Activated T-cell treated with anti-CD3 and anti-CD28 coated beads for 1 hour (primary cell): ENCODE measurements at regions not wholly inside any gene's neighbourhood (a gene's known extent, or its start where the extent isn't known, plus 50 kb on each side); places are given as distances from the start of the nearest gene placed in this dataset.

Experiments used
- DNase-seq: peaks from one replicate; pipeline ENCODE4 v3.0.0-alpha.2; 2020; ENCODE audit warnings: low read depth

DNA sequence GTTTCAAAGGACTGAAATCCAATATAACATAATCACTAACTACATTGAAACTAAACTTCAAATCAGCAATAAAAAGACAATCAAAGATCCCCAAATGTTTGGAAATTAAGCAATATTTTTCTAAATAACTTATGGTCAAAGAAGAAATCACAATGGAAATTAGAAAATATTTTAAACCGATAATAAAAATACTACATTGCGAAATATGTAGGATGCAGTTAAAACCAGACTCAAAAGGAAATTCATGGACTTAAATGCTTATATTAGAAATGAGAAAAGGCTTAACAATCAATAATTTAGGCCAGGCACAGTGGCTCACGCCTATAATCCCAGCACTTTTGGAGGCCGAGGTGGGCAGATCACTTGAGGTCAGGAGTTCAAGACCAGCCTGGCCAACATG is 79.0 kb upstream of the HAAO start:
- DNase-seq, result no peak

GRCh38 chr2:42868874-42869273 is 76.5 kb upstream of the HAAO start:
- no peak for DNase-seq

GRCh38 chr2:42868096-42868495 is 75.7 kb upstream of the HAAO start:
- DNase-seq, result no peak

GRCh38 chr2:42867093-42868065 is 75.0 kb upstream of the HAAO start:
- no peak for DNase-seq

DNA sequence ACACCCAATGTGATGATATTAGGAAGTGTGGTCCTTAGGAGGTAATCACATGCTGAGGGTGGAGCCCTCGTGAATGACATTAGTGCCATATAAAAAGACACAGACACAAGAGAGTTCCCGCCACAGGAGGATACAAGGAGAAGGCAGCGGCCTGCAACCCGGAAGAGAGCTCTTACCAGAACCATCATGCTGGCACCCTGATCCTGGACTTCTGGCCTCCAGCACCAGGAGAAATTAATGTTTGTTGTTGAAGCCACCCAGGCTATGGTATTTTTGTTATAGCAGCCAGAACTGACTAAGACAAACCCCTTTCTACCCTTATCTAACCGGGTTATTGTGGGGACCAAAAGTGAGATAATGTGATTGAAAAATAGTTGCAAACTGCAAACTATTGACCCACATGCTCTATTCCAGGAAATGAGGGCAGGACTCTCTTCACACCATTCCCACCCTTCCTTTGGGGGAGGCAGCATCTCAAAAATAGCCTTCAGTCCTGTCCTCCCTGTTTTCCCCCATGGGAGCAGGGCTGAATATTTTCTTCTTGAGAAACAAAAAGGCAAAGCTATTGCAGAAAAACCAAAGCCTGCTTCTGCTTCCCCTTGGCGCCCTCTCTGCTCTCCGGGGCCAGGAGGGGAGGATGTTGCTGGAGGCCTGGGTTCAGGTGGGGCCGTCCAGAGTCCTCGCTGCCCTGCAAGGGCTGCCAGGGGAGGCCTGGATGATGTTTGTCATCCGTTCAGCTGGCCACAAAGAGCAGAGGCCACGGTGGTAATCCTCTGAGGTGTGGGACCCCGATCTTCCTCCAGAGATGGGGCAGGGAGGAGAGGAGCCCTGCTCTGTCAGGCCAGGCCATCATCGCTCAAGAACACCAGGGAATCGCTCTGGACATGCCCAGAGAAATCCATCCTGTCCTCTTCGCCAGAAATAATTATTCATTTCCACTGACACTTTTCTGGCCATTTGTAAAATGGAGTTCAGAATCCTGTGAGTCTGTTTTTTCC is 73.8 kb upstream of the HAAO start:
- DNase-seq, result no peak

- DNase-seq, result no peak
These were observed 72.4 kb upstream of the HAAO start for GRCh38 chr2:42864641-42865280.

- DNase-seq, result no peak
These were observed 71.8 kb upstream of the HAAO start for GRCh38 chr2:42864222-42864621.

GRCh38 chr2:42863751-42864150 is 71.4 kb upstream of the HAAO start:
- no peak for DNase-seq

DNA sequence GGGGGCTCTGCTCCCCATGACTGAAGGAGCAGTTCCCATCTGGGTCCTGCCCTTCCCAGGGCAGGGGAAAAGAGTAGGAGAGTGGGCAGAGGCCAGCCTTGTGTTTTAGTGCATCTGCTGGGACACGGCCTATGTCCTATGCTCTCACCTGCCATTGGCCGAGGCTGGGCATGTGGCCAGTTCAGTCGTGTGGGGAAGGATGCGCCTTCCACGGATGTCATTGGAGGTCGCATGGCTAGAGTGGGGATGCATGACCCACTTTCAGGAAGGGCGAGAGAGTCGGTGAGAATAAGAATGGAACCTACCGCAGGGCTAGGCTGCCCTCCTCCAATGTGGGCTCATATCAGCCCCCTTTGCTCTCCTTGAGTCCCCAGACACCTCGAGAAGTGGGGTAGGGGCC is 70.9 kb upstream of the HAAO start:
- no peak for DNase-seq

DNA sequence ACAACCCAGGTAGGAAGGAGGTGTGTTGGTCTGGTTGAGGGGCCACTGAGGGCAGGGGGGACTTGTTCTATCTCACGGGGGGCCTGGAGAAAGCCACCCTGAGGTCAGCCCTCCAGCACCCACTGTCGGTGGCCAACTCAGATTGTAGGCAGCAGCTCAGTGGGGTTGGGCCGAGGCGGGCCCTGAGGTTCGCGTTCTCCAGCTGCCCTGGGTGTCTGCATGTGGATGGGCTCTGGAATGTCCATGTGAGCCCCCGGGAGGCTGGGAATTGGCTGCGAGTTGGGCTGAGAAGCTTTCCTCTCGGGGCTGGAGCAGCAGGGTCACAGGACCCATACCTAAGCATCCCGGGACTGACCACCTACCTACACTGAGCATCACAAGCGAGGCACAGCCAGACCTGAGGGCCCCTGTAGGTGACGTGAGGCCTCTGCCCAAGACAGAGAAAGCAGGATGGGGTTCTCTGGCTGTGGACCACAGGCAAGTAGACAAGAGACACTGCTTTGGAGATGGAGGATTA is 70.3 kb upstream of the HAAO start:
- DNase-seq, result no peak

DNA sequence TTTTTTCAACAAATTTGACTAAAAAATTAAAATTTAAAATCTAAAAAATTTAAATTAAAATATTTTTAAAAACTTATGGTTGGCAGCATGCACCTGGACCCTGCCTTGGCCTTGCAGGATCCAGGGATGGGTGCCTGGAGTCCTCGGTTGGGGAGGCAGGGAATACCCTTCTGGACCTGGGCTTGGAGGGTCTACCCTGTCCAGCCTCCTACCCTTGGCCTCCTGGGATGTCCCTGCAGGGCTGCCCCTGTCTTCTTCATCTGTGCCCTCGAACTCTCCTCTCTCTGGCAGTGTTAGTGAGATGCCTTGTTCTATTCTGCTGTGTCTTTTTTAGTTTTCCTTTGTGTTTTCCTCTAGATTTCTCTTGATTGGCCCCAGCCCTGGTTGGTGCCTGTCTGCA is 68.9 kb upstream of the HAAO start:
- no peak for DNase-seq

GRCh38 chr2:42860319-42861094 is 68.1 kb upstream of the HAAO start:
- DNase-seq, result no peak

DNA sequence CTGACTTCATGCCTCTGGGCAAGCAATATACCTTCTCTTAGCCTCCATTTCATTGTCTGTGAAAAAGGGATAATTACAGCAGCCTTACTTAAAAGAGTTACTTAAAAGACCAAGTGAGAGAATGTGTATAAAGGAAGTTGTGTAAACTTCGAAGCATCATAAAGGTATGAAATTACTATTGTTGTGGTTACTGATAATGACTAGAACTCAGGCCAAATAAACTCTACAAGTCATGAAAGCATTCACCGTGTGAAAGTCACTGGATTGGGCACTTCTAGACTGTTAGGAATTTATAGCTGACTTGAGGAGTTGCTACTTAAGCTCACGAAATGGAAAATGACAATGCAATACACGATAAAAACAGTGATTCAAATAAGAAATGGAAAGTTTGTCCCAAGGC is 67.4 kb upstream of the HAAO start:
- no peak for DNase-seq

DNA sequence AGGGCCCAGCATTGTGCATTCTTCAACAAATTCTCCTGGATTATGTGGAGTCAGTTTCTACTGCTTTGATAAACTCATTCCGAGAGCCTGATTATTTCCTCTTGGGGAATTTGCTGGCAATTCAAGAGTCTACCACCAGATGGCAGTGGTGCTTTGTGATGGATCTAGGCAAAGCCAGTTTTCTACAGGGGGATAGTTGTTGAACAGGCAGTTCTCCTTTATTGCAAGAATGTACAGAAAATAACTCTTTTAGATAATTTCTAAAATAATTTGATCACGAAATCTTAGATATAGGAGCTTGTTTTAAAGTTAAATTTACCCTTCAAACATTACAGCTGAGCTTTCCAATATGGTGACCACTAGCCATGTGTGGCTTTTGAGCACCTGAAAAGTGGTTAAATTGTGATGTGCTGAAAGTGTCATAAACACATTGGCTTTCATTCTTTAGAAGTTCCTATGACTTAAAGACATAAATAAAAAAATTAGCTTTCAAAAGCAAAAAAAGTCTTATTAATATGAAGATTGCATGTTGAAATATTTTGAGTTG is 66.7 kb upstream of the HAAO start:
- peak; percentile 56 for DNase-seq

DNA sequence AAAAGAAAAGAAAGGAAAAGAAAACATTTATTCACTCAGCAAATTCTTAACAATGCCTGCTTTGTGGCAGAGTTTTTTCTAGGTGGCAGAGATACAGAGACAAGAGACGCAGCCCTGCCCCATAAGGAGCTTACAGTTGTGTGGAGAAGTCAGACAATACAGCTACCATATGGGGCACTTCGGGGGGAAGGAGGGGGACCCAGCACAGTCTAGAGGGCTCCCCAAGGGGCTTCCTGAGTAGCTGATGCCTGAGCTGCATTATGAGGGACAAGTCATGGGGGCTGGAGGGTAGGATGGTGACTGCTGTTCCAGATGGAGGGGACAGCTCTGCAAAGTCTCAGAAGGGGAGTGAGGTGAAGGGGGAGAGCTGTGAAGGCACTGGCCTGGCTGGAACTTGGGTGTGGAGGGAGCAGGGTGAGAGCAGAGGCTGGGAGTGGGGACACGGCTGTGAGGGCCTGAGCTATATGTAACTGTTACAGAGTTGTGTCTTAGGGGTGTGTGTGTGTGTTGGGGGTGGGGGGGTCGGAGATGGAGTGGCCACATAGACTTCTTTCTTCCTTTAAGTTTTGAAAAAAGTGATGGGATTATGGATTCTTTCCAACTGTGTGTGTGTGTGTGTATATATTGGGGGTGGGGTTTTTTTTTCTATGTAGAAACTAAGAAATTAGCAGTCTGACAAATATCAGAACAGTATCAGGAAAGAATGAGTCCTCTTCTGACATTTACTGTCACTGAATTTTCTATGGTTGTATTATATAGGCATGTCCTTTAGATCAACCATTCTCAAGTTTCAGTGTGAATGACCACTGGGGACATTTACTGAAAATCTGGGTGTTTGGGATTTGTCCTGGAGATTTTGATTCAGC is 66.0 kb upstream of the HAAO start:
- no peak for DNase-seq

- no peak for DNase-seq
These were observed 64.7 kb upstream of the HAAO start for GRCh38 chr2:42856891-42857632.

- DNase-seq, result no peak
These were observed 63.9 kb upstream of the HAAO start for GRCh38 chr2:42856106-42856860.

DNA sequence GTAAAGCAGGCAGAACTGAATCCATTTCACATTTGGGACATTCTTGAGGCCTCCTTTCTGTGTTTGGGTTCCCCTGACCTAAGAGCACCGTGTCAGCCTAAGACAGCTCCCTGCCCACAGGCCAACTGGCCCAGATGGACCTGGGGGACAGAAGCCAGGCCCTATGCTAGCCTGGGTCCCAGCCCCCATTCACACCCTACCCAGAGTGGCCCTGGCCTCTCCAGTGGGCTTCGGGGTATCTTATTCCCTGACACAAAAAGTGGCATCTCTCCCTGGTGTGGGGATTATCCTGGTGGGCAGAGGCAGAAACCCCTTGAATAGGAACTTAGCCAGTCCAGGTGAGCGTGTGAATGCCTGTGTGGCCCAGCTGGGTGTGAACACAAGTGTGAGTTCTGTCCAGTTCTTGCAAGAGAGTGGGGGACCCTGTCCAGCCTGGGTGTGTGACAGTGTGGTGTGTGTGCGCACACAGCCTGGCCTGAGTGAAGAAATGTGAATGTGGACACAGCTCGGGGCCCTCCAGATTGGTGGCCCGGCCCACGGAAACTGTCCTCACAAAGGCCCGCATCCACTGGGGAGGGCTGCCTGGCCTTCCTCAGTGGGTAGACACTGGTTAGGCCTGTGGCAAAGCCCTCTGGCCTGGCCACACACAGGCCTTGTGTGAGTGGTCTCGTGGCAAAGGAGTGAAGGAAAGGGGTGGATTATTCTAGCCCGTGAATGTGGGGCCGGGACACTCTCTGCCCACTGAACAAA is 63.0 kb upstream of the HAAO start:
- DNase-seq, result no peak
